ENCODE measurements at regions not wholly inside any gene's neighbourhood (a gene's known extent, or its start where the extent isn't known, plus 50 kb on each side); places are given as distances from the start of the nearest gene placed in this dataset.

DNA sequence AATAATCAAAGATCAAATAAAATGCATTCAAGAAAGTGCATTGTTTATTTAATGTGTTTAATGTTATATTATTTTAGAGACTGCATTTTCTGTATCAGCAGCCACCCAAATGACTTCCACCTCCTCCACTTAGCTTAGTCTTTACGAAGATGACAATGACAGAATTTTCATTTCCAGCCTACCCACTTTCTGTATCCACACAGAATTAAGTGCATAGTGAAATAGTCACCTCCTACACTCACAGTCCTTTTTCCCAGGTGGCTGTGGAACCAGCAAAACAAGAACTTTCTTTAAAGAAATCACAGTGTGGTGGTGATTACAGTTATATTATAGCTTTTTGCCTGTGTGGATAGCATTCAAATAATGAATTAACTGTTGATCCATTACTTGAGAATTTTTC, 66.2 kb upstream of the KCNK1 start:
- no peaks in the 10 kb centered on the region for H3K27me3 ChIP-seq
- H3K9me3 ChIP-seq = no peaks in the 10 kb centered on the region
- 84 to 94% (median 87%) methylated on average over 1 of the region's 1 CpG for WGBS, 5 donors
- no peak overlapping the region for H3K27ac ChIP-seq
- TF ChIP-seq EP300 (IDR thresholded peaks at IDR 0.05) = no peak
- TF ChIP-seq, protein P1, sequence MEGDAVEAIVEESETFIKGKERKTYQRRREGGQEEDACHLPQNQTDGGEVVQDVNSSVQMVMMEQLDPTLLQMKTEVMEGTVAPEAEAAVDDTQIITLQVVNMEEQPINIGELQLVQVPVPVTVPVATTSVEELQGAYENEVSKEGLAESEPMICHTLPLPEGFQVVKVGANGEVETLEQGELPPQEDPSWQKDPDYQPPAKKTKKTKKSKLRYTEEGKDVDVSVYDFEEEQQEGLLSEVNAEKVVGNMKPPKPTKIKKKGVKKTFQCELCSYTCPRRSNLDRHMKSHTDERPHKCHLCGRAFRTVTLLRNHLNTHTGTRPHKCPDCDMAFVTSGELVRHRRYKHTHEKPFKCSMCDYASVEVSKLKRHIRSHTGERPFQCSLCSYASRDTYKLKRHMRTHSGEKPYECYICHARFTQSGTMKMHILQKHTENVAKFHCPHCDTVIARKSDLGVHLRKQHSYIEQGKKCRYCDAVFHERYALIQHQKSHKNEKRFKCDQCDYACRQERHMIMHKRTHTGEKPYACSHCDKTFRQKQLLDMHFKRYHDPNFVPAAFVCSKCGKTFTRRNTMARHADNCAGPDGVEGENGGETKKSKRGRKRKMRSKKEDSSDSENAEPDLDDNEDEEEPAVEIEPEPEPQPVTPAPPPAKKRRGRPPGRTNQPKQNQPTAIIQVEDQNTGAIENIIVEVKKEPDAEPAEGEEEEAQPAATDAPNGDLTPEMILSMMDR (IDR thresholded peaks at IDR 0.05) = no peak
- no peak for TF ChIP-seq POLR2A (IDR thresholded peaks at IDR 0.05)
- TF ChIP-seq POLR2AphosphoS5 (IDR thresholded peaks at IDR 0.05) = no peak
- H3K4me1 ChIP-seq = no peaks in the 10 kb centered on the region
- no peak for DNase-seq
- H3K4me3 ChIP-seq = no peak overlapping the region
- intact Hi-C loops (cut with DNase I; ENCODE audit: low total_unique reads) = no loop called here
- H3K36me3 ChIP-seq = no peaks in the 10 kb centered on the region

DNA sequence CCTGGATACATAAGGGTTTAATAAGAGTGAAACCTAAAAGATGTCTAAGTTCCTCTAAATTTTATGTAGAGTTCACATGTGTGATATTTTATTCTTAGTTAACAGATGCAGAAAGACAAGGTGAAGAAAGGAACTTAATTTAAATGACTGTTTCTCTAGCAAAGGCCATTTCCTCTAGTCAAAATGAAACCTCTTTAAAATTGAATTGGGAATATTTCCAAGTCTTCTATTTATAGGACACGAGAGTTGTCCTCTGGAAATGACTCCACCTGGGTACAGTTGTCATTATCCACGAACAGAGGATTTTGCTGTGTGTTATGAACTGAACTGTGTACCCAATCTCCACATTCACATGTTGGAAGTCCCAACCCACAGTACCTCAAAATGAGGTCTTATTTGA, 64.5 kb upstream of the KCNK1 start:
- 25 to 52% (median 43%) methylated on average over 2 of the region's 2 CpGs for WGBS, 5 donors
- intact Hi-C loops (cut with DNase I; ENCODE audit: low total_unique reads) = no loop called here
- Histone ChIP-seq H3K27me3 (no peaks in the 10 kb centered on the region), H3K4me3 (no peak overlapping the region), H3K27ac (no peak overlapping the region), H3K4me1 (no peaks in the 10 kb centered on the region), H3K36me3 (no peaks in the 10 kb centered on the region), H3K9me3 (no peaks in the 10 kb centered on the region)
- TF ChIP-seq EP300 (IDR thresholded peaks at IDR 0.05) = no peak
- TF ChIP-seq, protein P1 (IDR thresholded peaks at IDR 0.05) = no peak
- no peak for TF ChIP-seq POLR2AphosphoS5 (IDR thresholded peaks at IDR 0.05)
- TF ChIP-seq POLR2A (IDR thresholded peaks at IDR 0.05) = no peak
- DNase-seq = no peak

DNA sequence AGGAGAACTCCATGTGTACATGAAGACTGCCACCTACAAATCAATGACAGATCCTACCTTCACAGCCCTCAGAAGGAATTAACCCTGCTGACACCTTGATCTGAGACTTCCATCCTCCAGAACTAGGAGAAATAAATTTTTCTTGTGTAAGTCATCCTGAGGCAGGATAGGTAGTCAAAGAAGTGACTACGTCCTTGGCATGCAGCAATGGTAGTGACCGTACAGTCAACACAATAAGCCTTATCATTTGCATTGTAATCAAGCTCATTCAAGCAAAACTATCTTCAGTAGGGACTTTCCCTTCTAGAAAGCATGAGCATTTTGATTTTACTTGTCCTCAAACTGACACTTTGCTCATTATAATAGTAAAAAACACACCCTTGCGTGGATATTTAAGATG, 64.0 kb upstream of the KCNK1 start:
- H3K9me3 ChIP-seq = no peaks in the 10 kb centered on the region
- intact Hi-C loops (cut with DNase I; ENCODE audit: low total_unique reads) = no loop called here
- 43 to 62% (median 58%) methylated on average over 3 of the region's 3 CpGs for WGBS, 5 donors

DNA sequence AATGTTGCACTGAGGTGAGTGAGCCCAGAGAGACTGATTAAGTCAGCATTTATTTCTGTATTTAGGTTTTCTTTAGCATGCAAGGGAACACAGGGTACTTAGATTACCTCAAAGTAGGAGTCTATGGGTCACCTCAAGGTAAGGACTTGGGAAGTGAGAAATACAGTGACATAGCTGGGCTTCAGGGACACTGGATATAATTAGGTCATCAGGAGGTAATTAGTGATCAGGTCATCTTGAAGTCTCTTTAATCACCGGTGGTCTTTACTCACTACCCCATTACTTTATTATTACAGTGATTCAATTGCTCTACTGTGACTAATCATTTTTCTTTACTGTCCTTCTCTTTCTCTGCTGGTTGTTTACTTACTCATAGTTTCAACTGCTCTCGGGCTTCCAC, 59.9 kb upstream of the KCNK1 start:
- Histone ChIP-seq H3K27ac (no peak overlapping the region), H3K4me3 (no peak overlapping the region), H3K36me3 (no peaks in the 10 kb centered on the region), H3K27me3 (no peaks in the 10 kb centered on the region), H3K9me3 (no peaks in the 10 kb centered on the region), H3K4me1 (no peaks in the 10 kb centered on the region)
- TF ChIP-seq EP300 (IDR thresholded peaks at IDR 0.05) (no peak), POLR2A (IDR thresholded peaks at IDR 0.05) (no peak), POLR2AphosphoS5 (IDR thresholded peaks at IDR 0.05) (no peak)
- TF ChIP-seq, protein P1 (IDR thresholded peaks at IDR 0.05) = no peak
- DNase-seq = no peak
- 61 to 73% (median 66%) methylated on average over 2 of the region's 2 CpGs for WGBS, 5 donors
- intact Hi-C loops (cut with DNase I; ENCODE audit: low total_unique reads) = no loop called here

More for the DNA sequence above, 64.0 kb upstream of the KCNK1 start:
- H3K27ac ChIP-seq = no peak overlapping the region
- no peaks in the 10 kb centered on the region for H3K36me3 ChIP-seq
- H3K4me3 ChIP-seq = no peak overlapping the region
- no peak for TF ChIP-seq POLR2AphosphoS5 (IDR thresholded peaks at IDR 0.05)
- TF ChIP-seq, protein P1 (IDR thresholded peaks at IDR 0.05) = no peak
- TF ChIP-seq POLR2A (IDR thresholded peaks at IDR 0.05) = no peak
- no peak for TF ChIP-seq EP300 (IDR thresholded peaks at IDR 0.05)
- no peaks in the 10 kb centered on the region for H3K4me1 ChIP-seq
- DNase-seq = no peak
- H3K27me3 ChIP-seq = no peaks in the 10 kb centered on the region
